ENCODE measurements at regions not wholly inside any gene's neighbourhood (a gene's known extent, or its start where the extent isn't known, plus 50 kb on each side); places are given as distances from the start of the nearest gene placed in this dataset.

DNA sequence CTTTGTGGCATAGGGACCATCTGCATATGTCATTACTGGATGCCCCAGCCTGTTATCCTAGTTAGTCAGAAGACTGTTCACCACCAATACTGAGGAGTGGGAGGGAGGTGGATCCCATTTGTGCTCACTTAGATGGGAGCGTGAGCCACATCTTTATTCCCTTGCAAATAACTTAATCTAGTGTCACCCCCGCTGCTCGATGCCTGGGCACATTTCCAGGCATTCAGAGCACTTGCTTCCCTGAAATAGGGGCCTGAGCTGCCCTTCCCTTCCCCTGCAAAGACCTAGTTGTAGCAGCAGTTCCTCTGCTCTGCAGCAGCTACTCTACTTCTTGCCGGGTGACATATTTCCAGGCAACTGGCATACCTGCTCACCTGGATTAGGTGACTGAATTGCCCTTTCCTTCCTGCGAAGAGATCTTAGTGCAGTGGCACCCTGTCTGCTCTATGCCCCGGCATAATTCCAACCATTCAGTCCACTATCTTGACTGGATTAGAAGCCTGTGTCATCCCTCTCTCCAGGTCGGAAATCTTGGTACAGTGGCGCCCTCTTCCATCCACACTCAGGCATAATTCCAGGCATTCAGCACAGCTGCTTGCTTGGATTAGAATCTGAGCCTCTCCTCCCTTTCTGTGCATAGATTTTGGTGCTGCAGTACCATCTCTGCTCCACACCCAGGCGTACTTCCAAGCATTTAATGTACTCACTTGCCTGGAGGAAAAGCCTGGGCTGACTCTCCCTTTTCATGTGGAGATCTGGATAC is 1389.1 kb upstream of the TMEFF2 start:
- no peak for DNase-seq

DNA sequence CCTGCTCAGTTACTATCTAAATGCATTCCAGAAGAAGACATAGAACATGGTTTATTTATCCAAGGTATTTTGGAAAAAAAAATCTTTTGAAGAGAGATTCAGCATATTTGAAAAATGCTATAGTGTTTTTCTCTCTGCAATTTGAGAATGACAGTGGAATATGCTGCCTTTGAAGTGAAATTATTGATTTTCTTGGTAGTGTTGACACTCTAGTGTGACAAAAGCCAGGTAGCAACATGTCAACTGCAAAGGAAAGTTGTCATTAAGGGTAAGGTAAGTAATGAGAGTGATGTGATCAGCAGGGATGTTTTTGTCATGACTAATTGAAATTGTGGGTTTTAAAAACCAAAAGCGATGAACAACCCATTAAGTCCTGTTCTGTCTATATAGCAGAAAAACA is 1387.1 kb upstream of the TMEFF2 start:
- no peak for DNase-seq

DNA sequence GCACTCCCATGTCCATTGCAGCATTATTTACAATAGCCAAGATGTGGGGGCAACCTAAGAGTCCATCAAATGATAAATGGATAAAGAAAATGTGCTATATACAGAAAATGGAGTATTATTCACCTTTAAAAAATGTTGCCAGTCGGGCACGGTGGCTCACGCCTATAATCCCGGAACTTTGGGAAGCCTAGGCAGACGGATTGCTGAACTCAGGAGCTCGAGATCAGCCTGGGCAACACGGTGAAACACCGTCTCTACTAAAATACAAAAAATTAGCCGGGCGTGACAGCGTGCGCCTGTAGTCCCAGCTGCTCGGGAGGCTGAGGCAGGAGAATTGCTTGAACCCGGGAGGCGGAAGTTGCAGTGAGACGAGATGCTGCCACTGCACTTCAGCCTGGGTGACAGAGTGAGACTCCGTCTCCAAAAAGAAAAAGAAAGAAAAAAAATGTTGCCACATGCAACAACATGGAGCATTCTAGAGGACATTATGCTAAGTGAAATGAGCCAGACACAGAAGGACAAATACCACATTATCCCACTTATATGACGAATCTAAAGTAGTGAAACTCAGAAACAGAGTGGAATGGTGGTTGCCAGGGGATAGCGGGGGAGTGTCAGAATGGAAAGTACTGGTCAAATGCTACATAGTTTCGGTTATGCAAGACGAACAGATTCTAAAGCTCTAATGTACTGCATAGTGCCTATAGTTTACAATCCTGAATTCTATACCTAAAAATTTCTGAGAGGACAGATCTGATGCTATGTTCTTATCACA is 1385.6 kb upstream of the TMEFF2 start:
- DNase-seq, result no peak

DNA sequence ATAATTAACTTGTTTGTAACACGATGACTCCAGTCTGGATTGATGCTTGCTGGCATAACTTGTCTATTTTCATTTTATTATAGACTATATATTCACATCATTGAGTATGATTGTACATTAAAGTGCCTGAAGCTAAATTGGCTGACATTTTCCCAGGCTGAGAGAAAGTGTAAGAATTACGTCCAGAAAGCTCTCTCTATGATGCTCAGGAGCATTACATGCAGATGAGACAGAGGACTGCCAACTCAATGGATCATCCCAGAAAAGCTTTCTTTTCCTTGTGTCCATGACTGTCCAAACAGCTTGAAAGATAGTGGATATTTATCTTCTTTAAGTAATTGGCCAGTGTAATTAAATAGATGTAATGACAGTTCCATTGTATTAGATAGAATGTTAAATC is 1372.2 kb upstream of the TMEFF2 start:
- no peak for DNase-seq

DNA sequence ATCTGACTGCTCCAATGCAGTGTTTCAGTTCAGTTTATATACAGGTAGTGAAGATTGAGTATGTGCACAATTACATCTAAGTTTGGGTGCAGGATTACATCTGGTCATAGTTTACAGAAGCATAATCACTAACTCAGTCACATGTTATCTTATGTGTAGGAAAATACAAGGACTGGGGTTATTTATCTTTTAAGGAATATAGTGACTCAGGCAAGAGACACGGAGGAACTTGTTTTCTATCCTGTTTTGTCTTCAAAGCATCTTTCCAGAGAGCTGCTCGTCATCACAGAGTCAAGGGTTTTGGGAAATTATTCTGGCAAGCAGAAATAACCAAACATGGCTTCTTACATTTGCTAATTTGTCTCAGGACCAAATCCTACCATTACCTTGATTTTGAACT is 1371.5 kb upstream of the TMEFF2 start:
- DNase-seq, result no peak

DNA sequence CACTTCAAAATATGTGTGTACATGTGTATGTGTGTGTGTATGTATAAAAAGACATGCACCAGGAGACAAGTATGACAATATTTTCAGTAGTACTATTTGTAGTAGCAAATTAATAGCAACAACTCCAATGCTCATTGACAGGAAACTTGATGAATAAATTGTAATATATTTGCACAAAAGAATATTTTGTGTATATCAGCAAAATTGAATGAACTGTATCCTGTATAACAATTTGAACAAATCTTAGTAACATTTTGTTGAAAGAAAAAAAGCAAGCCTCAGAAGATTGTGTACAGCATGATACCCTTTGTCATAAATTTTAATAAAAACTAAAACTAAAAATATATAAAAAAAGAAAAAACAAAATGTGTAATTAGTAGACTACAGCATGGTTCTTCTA is 1367.3 kb upstream of the TMEFF2 start:
- no peak for DNase-seq

DNA sequence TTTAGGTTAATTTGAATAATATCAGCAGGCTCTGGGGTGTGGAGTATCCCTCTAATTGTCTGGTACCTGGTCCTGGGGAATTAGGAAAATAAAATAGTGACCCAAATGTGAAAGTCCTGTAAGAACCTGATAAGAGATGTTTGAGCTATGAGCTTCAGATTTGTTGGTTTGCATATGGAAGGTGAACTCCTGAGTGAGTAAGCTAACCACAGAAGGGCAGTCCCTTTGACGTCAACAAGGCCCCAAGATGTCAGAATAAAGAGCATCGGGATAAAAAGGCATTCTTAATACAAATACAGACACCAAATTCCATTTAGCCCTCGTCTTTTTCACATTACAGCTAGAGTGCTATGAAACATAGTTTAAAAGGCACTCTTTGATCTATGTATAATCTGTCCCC is 1366.3 kb upstream of the TMEFF2 start:
- no peak for DNase-seq

DNA sequence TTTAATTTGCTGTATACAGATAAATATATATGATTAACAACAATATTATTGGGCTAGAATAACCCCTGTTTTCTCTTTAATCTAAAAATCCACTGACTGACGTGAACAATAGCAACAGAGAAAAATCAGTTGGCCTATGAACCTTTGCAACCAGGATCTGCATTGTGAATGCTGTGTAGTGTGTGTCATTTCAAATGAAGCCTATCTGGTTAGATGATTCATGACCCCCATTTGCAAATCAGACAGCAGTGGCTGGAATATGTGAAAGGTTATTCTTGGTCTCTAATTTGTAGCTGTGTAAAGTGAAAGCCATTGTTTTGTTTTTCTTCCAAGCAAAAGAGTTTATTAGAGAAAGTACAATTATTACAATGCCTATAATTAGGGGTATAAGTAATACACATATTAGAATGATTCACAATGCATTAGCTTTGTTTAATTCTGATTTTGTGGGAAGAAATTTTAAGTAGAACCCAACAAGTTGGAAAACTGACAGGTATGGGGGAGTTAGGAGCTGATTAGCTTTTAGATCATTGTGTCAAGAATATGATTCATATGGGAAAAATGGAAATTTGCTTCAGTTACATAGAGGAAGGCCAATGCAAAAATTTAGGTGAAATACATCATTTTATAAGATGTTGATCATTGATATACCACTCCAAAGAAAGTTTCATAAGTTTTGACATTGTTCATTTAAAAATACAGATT is 1362.2 kb upstream of the TMEFF2 start:
- no peak for DNase-seq

DNA sequence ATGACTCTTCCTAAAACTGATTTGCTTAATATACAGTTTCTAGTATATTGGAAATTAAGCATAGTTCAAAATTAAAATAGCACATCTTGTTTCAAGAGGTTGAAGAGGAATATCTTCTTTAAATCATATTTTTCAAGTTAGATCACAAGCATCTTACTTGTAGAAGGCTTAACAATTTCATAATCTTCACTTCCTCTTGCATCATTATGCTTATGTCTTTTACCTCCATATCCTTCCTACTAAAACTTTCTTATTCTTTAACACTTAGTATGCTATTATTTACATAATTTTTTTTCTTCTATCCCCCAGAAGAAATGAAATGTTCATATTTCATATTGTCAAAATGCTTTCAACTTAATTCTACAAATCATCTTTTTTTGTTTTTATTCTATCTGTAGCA is 1354.9 kb upstream of the TMEFF2 start:
- no peak for DNase-seq

DNA sequence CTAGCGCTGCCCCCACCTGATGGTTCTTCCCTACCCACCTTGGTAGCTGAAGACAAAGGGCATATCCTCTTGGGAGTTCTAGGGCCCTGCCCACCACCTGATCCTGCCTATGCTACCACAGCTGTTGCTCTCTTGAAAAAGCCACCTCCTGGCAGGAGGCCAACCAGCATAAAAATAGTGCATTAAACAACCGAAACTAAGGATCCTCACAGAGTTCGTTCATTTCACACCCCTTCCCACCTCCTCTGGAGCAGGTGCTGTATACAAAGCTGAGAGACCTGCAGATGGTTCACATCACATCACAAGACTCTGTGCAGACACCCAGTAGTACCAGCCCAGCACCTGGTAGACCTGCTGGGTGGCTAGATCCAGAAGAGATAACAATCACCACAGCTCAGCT is 1348.0 kb upstream of the TMEFF2 start:
- DNase-seq, result no peak

DNA sequence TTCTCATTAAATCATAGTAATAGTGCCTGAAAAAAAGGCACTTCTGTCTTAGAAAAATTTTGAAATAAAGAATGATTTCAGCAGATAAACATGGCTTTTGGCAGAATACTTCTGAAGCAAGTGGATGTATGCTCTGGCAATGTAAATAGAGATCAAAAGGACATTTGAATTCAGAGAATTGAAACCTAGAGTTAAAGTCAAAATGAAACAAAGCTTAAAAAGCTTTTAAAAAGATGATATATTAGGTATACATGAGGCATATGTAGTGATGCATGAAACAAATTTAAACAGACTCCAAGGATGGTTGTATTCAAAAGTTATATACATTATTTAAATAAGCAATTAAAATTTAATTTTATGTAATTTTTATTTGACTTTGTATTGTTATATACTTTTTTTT is 1344.5 kb upstream of the TMEFF2 start:
- no peak for DNase-seq

DNA sequence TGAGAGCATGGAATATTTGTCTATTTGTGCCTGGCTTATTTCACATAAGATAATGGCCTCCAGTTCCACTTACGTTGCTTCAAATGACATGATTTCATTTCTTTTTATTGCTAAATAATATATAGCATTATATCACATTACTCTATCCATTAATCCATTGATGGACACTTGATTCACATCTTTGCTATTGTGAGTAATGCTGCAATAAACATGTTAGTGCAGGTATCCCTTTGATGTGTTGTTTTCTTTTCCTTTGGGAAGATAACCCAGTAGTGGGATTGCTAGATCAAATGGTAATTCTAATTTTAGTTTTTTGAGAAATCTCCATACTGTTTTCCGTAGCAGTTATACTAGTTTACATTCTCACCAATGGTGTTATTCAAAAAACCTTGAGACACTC is 1343.3 kb upstream of the TMEFF2 start:
- DNase-seq, result no peak

DNA sequence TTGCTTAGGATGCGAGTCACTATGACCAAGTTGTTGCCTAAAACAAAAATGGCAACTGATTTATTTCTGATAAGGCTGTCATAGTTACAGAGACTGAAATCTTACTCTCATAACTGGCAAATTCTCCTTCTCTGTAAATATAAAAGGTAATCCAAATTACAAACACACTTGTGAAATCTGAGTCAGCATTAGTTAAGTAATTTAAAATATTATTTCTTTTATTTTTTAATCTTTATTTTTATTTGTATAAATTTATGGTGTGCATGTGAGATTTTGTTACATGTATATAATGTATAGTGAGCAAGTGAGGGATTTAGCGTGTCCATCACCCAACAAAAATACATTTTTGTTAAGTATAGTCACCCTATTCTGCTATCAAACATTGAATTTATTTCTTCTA is 1342.8 kb upstream of the TMEFF2 start:
- DNase-seq, result no peak

DNA sequence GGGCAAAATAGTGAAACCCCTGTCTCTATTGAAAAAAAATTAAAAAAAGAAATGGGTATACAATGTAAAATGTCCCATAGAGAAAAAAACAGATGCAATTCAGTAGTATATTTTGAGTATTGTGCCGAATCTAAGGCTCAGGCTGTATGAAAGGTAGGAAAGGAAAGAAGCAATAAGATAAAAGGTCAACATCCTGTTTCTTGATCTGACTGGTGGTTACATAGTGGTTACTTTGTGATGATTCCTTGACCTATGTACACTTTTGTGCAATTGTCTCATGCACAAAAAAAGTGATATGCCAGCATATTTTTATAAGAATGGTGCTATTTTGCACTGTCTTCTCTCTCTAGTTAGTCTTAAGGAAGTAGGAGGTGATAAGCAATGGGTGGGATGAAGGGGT is 1333.7 kb upstream of the TMEFF2 start:
- no peak for DNase-seq

DNA sequence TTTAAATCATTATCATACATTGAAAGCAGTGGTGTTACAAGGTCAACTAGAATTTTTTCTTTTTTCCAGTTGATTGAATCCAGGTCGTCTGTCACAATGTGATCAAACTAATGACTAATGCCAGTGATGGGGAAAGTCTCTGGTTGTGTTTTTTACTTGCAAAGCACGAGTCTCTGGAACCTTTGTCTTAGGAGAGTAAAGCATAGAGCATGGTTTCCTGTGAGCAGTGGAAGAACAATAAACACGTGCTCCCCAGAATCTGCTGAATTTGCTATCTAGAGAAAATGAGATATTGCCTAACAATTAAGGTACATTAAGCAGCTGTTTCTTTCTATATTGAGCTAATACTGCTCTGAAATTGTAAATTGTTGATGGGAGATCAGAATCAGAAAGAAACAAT is 1332.4 kb upstream of the TMEFF2 start:
- DNase-seq, result no peak

DNA sequence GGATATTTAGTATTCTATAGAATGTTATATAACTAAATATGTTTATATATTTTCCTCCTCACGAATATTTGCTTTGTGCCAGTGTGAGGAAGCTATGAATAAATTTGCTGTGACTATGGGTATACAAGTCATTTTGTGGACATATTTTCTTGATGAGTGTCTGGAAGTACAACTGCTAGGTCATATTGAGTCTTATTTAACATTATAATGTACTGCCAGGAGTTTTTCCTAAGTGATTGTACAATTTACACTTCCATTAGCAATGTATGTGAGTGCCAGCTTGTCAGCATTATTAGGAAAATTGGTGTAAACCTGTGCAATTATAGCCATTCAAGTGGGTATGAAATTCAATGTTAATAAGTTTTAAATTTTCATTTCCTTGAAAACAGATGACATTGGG is 1328.9 kb upstream of the TMEFF2 start:
- no peak for DNase-seq

DNA sequence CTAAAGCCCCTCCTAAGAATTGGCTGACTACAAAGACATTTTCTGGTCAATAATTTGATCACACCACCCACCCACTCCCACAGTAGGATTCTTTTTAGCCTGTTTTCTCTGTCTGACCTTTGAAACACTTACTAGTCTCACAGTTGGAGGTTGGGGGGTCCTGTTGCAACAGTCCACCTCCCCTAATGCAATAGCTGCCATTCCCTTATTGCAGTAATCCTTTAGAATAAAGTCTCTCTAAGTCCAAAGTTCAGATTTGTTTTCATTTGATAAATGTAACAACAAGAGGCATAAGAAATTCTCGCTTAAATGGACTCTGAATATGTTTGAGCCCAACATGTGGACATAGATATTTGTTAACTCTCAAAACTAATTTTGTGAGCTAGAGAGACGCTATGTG is 1326.8 kb upstream of the TMEFF2 start:
- DNase-seq, result no peak

DNA sequence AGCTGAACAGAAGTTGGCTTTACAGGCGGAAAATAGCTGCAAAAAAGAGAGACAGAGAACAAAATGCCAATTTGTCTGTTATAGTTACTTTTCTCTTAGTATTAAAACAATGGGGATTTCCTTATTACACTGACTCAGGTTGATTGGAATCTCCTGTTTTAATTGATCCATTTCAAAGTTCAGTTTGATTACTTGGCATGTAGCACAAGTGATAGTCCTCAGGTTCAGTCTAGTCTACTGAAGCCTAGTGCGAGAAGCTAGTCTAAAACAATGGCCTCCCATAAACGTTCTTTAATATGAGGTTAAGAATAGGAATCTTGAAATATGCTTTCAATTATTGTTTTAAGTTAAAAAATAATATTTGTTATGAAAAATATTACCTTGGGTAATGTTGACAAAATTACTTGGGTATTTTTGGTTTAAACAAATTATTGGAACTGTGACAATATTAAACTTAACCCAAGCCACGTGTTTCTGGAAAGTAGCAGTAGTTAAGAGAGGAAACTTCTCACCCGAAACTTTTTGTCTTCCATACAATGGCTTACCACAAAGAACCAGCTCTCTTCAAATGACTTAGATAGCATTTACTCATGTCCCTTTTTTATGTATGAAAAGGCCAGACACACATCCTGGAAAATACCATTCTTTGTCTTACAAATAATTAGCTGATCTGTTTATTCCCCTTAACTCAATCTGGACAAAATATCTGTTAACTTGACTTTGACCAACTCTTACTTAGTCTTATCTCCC is 1326.2 kb upstream of the TMEFF2 start:
- no peak for DNase-seq

DNA sequence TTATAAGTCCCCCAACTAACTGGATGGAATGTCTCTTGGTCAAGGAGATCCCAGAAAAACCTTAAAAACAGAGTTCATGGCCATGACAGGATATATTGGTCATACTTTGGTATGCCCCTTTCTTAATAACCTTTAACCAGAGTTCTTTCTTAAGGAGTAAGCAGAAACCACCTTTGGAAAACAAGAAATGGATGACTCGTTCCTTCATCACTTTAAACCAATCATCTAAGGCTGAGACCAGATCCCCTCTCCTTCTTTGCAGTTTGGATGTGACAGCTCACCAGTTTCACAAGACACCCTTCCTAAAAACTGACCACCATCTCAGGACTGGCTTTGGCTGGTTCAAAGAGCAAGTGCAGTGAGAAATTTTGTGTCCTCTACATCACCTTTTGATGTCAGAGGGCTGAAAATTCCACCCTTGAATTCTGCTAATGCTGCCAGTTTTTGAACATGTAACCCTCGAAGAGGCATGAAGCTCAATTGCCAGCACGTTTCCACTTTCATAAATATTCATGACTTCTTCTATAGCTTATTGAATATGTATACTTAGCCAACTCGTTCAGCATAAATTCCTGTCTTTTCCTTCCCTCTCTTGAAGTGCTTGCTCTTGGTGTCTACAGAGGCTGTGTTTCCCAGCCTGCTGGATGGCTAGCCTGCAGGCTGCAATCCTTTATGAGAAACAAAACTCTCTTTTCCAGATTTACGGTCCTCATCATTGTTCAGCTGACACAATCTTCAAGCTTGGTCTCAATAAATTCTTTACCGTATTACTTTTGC is 1323.5 kb upstream of the TMEFF2 start:
- DNase-seq, result no peak

DNA sequence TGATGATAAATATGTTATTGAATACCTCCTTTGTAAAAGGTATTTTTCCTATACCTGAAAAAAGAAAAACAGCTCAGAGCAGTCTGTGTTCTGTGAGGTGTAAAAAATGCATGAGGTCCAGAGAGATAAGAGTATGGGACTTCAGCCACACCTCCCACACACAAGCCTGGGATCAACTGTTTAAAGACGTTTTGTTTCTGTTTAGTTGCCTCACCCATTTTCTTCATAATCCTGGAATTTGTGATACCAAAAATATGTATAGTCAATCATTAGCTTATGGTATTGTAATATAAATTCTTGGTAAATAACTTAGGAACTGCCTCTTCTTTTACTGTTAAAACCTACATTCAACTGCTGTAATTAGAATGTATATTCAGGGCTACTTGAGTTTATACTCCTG is 1322.9 kb upstream of the TMEFF2 start:
- DNase-seq, result no peak

DNA sequence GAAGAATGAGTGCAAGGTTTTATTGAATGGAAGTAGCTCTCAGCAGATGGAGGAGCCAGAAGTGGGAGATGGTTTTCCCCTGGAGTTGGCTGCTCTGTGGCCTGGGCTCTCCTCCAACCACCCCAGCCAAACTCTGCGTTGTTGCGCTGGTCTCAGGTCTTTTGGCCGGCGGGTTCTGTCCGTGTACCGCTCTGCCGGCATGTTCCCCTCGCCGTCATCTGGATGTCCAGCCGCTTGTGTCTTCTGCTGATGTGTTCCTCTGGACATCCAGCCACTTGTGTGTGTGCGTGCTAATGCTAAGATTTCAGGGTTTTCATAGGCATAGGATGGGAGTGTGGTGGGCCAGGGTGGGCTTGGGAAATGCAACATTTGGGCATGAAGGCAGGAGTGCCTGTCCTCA is 1311.3 kb upstream of the TMEFF2 start:
- no peak for DNase-seq

DNA sequence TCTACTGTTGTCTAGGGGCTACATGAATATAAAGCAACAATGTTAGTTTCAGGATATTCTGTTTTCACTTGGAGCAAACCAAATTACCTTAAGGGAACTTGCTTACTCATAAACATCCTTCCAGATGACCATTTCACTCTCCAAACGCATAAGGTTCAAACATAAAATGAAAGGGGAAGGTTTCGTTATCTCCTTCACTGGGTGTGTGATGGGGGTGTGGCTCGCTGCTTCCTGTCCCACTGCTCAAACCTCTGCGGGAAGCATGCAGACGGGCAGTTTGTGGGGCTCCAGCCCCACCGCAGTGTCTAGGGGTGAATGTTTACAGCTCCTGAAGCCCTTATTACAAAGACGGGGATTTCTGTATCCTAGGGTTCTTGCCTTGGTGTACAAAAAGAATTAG is 1310.9 kb upstream of the TMEFF2 start:
- DNase-seq, result no peak
